HCT116 (cell line): ENCODE measurements at regions not wholly inside any gene's neighbourhood (a gene's known extent, or its start where the extent isn't known, plus 50 kb on each side); places are given as distances from the start of the nearest gene placed in this dataset.

Experiments
- ATAC-seq: fragments of 200-7000 bp; cut with Tn5 transposase; 2 replicates; pipeline ENCODE4 v1.9.1; 2020; ENCODE audit warnings: mild to moderate bottlenecking, moderate library complexity
- BruUV-seq: library from RNA; stranded (reverse); fragments of 400-500 nt; replicated peaks from 2 replicates; lab custom pipeline; 2021; lab: Mats Ljungman, UMichigan
- CTCF ChIA-PET: fragments of 300-600 bp; sonication (Branson Sonifier 250); formaldehyde crosslinking; loops from one replicate; lab custom pipeline; 2021; ENCODE audit warnings: antibody characterized with exemption; lab: Charles Lee
- POLR2A ChIA-PET: fragments of 300-600, 350-600 bp; sonication (Branson Sonifier 250); formaldehyde crosslinking; loops from one replicate; lab custom pipeline; 2021; ENCODE audit warnings: antibody characterized with exemption; lab: Charles Lee
- RAD21 ChIA-PET, 2 experiments: fragments of 300-600 bp; sonication (Branson Sonifier 250); formaldehyde crosslinking; loops; one replicate each; lab custom pipeline; 2023; ENCODE audit warnings: low total read pairs in 2 of 2; ENCODE audit not compliant: uncharacterized antibody in 2 of 2, unreplicated experiment in 2 of 2, low non-redundant PET in 1 of 2; lab: Charles Lee
- DNase-seq: peaks from one replicate; pipeline ENCODE4 v3.0.0-alpha.2; 2010; ENCODE audit warnings: low read depth, low spot score
- H2AFZ ChIP-seq: fragments of 200-600 bp; shearing (Covaris generic), sonication (generic); 2 replicates; pipeline ENCODE4 v1.6.1; 2017; ENCODE audit warnings: low read depth, mixed run types, mixed read lengths, antibody characterized with exemption, low read length; ENCODE audit not compliant: poor library complexity, severe bottlenecking
- H3K27ac ChIP-seq: 2 replicates; pipeline ENCODE4 v1.5.1; 2012; ENCODE audit warnings: low read depth, low read length
- H3K27me3 ChIP-seq: fragments of 200-600 bp; sonication (generic); 2 replicates; pipeline ENCODE4 v1.6.1; 2016; ENCODE audit warnings: mixed run types, low read length, mixed read lengths; ENCODE audit not compliant: insufficient read depth
- H3K36me3 ChIP-seq, 2 experiments: fragments of 200-500 bp in 1 of 2; fragments of 200-600 bp in 1 of 2; sonication (Bioruptor generic) in 1 of 2; sonication (generic) in 1 of 2; 2 replicates each; pipeline versions ENCODE4 v1.5.1 to v1.6.1; 2014 to 2016; ENCODE audit warnings: low read length in 2 of 2, inconsistent platforms in 1 of 2, mixed read lengths in 1 of 2, mixed run types in 1 of 2; ENCODE audit not compliant: insufficient read depth in 2 of 2, control insufficient read depth in 1 of 2
- H3K4me1 ChIP-seq, 2 experiments: fragments of 200-600 bp in 1 of 2; sonication (generic) in 1 of 2; 2 replicates each; pipeline versions ENCODE4 v1.5.1 to v1.6.1; 2012 to 2017; ENCODE audit warnings: low read length in 2 of 2, inconsistent platforms in 1 of 2, mild to moderate bottlenecking in 1 of 2, mixed read lengths in 1 of 2, mixed run types in 1 of 2, moderate library complexity in 1 of 2; ENCODE audit not compliant: insufficient read depth in 2 of 2, control insufficient read depth in 1 of 2
- H3K4me2 ChIP-seq: fragments of 200-600 bp; sonication (generic); 2 replicates; pipeline ENCODE4 v1.6.1; 2017; ENCODE audit warnings: mixed run types, low read length, mixed read lengths
- H3K4me3 ChIP-seq, 2 experiments: fragments of 200-600 bp in 1 of 2; sonication (generic) in 1 of 2; replicated peaks in 1 of 2; 2 replicates each; pipeline ENCODE4 v1.5.1; 2011 to 2016; ENCODE audit warnings: low read length in 2 of 2, control low read depth in 1 of 2, low read depth in 1 of 2, mild to moderate bottlenecking in 1 of 2, mixed read lengths in 1 of 2, mixed run types in 1 of 2
- H3K79me2 ChIP-seq: fragments of 200-600 bp; sonication (generic); 2 replicates; pipeline ENCODE4 v1.6.1; 2017; ENCODE audit warnings: mild to moderate bottlenecking, mixed run types, low read length, moderate library complexity, mixed read lengths; ENCODE audit not compliant: insufficient read depth
- H3K9ac ChIP-seq: fragments of 200-600 bp; sonication (generic); 2 replicates; pipeline ENCODE4 v1.6.1; 2016; ENCODE audit warnings: low read length, mixed read lengths
- H3K9me2 ChIP-seq: fragments of 200-600 bp; sonication (generic), shearing (Covaris generic); 2 replicates; pipeline ENCODE4 v1.6.1; 2017; ENCODE audit warnings: mixed run types, mild to moderate bottlenecking, moderate library complexity; ENCODE audit not compliant: insufficient read depth
- H3K9me3 ChIP-seq, 2 experiments: fragments of 200-500 bp in 1 of 2; fragments of 200-600 bp in 1 of 2; sonication (Bioruptor generic) in 1 of 2; sonication (generic) in 1 of 2; 2 replicates each; pipeline ENCODE4 v1.6.1; 2014 to 2017; ENCODE audit warnings: low read length in 2 of 2, mixed read lengths in 2 of 2, inconsistent platforms in 1 of 2, low read depth in 1 of 2, mild to moderate bottlenecking in 1 of 2, mixed run types in 1 of 2, moderate library complexity in 1 of 2; ENCODE audit not compliant: control insufficient read depth in 1 of 2, insufficient read depth in 1 of 2
- H4K20me1 ChIP-seq: fragments of 200-600 bp; sonication (generic), shearing (Covaris generic); 2 replicates; pipeline ENCODE4 v1.6.1; 2017; ENCODE audit warnings: mixed run types, mild to moderate bottlenecking, moderate library complexity; ENCODE audit not compliant: insufficient read depth
- CBX3 ChIP-seq: IDR thresholded peaks from 2 replicates; pipeline ENCODE4 v1.6.1; 2012; ENCODE audit warnings: low read depth
- CEBPB ChIP-seq: IDR thresholded peaks from 2 replicates; pipeline ENCODE4 v1.6.1; 2012; ENCODE audit warnings: low read depth
- EGR1 ChIP-seq: IDR thresholded peaks from 2 replicates; pipeline ENCODE4 v1.6.1; 2012; ENCODE audit warnings: low read depth
- ELF1 ChIP-seq: IDR thresholded peaks from 2 replicates; pipeline ENCODE4 v1.6.1; 2012; ENCODE audit warnings: low read depth, borderline replicate concordance
- EZH2 ChIP-seq: fragments of 200-600 bp; sonication (generic); IDR thresholded peaks from 2 replicates; pipeline ENCODE4 v1.6.1; 2017; ENCODE audit warnings: antibody characterized with exemption, mixed run types
- EZH2phosphoT487 ChIP-seq: fragments of 200-600 bp; IDR thresholded peaks from 2 replicates; pipeline ENCODE4 v1.6.1; 2018; ENCODE audit warnings: antibody characterized with exemption, borderline replicate concordance
- RAD21 ChIP-seq: IDR thresholded peaks from 2 replicates; pipeline ENCODE4 v1.6.1; 2012; ENCODE audit warnings: low read depth, mild to moderate bottlenecking
- SIN3A ChIP-seq: IDR thresholded peaks from 2 replicates; pipeline ENCODE4 v1.6.1; 2012; ENCODE audit warnings: low read depth
- YY1 ChIP-seq: IDR thresholded peaks from 2 replicates; pipeline ENCODE4 v1.6.1; 2011; ENCODE audit warnings: low read length, low read depth, moderate library complexity, mild to moderate bottlenecking; ENCODE audit not compliant: insufficient replicate concordance; ENCODE audit errors: extremely low read depth
- intact Hi-C: fragments of 100-400 bp; cut with micrococcal nuclease; formaldehyde crosslinking; loops from 2 replicates; pipeline ENCODE4 v1.10.0; 2022
- TF ChIP-seq, protein P1 (sequence below): IDR thresholded peaks from 2 replicates; pipeline ENCODE4 v1.6.1; 2012; ENCODE audit warnings: low read depth
- TF ChIP-seq, protein P2 (sequence below): IDR thresholded peaks from 2 replicates; pipeline ENCODE4 v1.6.1; 2012
- TF ChIP-seq, protein P3 (sequence below): IDR thresholded peaks from 2 replicates; pipeline ENCODE4 v1.6.1; 2011; ENCODE audit warnings: mild to moderate bottlenecking, low read length, moderate library complexity; ENCODE audit not compliant: insufficient replicate concordance; ENCODE audit errors: extremely low read depth
- TF ChIP-seq, protein P4 (sequence below): IDR thresholded peaks from 2 replicates; pipeline ENCODE4 v1.6.1; 2012
- TF ChIP-seq, protein P5 (sequence below), 3 experiments: fragments of 200-600 bp in 1 of 3; sonication (generic) in 1 of 3; IDR thresholded peaks in 2 of 3; conservative IDR thresholded peaks in 1 of 3; 2 replicates each; pipeline ENCODE4 v1.5.1; 2012 to 2017; ENCODE audit warnings: low read depth in 2 of 3, low read length in 2 of 3, antibody characterized with exemption in 1 of 3, borderline replicate concordance in 1 of 3, control low read depth in 1 of 3, mild to moderate bottlenecking in 1 of 3, mixed read lengths in 1 of 3, mixed run types in 1 of 3, moderate library complexity in 1 of 3; ENCODE audit not compliant: insufficient read depth in 1 of 3

DNA sequence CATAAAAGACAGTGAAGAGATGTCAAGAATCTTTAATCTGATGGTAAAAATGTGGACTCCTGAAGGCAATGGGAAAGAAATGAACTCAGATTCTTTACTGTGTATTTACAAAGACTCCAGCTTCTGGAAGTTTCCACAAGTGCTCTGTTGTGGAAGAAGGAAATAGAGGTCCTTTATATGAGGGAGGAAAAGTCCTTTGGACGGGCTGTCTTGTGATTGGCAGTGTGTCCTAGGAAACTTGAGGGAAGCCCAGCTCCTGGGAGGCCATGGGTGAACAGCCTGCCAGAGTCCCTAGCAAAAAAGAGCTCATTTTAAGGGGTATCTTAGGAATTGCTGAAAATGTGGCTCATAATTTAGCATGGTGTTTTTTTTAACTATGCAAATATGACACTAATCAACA lies 92.0 kb downstream of the RNASET2 start:
- H3K27me3 ChIP-seq, result no peaks in the 10 kb centered on the region

More for the DNA sequence above, 92.0 kb downstream of the RNASET2 start:
- TF ChIP-seq, protein P1, sequence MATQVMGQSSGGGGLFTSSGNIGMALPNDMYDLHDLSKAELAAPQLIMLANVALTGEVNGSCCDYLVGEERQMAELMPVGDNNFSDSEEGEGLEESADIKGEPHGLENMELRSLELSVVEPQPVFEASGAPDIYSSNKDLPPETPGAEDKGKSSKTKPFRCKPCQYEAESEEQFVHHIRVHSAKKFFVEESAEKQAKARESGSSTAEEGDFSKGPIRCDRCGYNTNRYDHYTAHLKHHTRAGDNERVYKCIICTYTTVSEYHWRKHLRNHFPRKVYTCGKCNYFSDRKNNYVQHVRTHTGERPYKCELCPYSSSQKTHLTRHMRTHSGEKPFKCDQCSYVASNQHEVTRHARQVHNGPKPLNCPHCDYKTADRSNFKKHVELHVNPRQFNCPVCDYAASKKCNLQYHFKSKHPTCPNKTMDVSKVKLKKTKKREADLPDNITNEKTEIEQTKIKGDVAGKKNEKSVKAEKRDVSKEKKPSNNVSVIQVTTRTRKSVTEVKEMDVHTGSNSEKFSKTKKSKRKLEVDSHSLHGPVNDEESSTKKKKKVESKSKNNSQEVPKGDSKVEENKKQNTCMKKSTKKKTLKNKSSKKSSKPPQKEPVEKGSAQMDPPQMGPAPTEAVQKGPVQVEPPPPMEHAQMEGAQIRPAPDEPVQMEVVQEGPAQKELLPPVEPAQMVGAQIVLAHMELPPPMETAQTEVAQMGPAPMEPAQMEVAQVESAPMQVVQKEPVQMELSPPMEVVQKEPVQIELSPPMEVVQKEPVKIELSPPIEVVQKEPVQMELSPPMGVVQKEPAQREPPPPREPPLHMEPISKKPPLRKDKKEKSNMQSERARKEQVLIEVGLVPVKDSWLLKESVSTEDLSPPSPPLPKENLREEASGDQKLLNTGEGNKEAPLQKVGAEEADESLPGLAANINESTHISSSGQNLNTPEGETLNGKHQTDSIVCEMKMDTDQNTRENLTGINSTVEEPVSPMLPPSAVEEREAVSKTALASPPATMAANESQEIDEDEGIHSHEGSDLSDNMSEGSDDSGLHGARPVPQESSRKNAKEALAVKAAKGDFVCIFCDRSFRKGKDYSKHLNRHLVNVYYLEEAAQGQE, result no peak
- TF ChIP-seq, protein P2, sequence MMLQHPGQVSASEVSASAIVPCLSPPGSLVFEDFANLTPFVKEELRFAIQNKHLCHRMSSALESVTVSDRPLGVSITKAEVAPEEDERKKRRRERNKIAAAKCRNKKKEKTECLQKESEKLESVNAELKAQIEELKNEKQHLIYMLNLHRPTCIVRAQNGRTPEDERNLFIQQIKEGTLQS, result no peak
- no peak for TF ChIP-seq SIN3A
- TF ChIP-seq CBX3, result no peak
- TF ChIP-seq, protein P3, sequence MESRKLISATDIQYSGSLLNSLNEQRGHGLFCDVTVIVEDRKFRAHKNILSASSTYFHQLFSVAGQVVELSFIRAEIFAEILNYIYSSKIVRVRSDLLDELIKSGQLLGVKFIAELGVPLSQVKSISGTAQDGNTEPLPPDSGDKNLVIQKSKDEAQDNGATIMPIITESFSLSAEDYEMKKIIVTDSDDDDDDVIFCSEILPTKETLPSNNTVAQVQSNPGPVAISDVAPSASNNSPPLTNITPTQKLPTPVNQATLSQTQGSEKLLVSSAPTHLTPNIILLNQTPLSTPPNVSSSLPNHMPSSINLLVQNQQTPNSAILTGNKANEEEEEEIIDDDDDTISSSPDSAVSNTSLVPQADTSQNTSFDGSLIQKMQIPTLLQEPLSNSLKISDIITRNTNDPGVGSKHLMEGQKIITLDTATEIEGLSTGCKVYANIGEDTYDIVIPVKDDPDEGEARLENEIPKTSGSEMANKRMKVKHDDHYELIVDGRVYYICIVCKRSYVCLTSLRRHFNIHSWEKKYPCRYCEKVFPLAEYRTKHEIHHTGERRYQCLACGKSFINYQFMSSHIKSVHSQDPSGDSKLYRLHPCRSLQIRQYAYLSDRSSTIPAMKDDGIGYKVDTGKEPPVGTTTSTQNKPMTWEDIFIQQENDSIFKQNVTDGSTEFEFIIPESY, result no peak
- no peak for TF ChIP-seq EGR1
- no peak for TF ChIP-seq YY1
- no peak for TF ChIP-seq CEBPB
- TF ChIP-seq ELF1, result no peak
- TF ChIP-seq, protein P4, sequence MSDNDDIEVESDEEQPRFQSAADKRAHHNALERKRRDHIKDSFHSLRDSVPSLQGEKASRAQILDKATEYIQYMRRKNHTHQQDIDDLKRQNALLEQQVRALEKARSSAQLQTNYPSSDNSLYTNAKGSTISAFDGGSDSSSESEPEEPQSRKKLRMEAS, result no peak
- no peak for TF ChIP-seq EZH2phosphoT487
- no peak for TF ChIP-seq RAD21
- no peak for TF ChIP-seq EZH2
- TF ChIP-seq, protein P5, sequence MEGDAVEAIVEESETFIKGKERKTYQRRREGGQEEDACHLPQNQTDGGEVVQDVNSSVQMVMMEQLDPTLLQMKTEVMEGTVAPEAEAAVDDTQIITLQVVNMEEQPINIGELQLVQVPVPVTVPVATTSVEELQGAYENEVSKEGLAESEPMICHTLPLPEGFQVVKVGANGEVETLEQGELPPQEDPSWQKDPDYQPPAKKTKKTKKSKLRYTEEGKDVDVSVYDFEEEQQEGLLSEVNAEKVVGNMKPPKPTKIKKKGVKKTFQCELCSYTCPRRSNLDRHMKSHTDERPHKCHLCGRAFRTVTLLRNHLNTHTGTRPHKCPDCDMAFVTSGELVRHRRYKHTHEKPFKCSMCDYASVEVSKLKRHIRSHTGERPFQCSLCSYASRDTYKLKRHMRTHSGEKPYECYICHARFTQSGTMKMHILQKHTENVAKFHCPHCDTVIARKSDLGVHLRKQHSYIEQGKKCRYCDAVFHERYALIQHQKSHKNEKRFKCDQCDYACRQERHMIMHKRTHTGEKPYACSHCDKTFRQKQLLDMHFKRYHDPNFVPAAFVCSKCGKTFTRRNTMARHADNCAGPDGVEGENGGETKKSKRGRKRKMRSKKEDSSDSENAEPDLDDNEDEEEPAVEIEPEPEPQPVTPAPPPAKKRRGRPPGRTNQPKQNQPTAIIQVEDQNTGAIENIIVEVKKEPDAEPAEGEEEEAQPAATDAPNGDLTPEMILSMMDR (IDR thresholded peaks at IDR 0.05 in 2 of 3, conservative IDR thresholded peaks at IDR 0.05 in 1 of 3; ENCODE audit: borderline replicate concordance in 1 of 3, insufficient read depth in 1 of 3, low read depth in 2 of 3, low read length in 2 of 3), result no peak
- POLR2A ChIA-PET, result no interaction called here
- Histone ChIP-seq H3K36me3 (no peaks in the 10 kb centered on the region), H2AFZ (no peak overlapping the region), H3K79me2 (no peaks in the 10 kb centered on the region), H3K9me3 (no peaks in the 10 kb centered on the region), H3K4me1 (no peaks in the 10 kb centered on the region), H3K9me2 (no peaks in the 10 kb centered on the region), H3K4me2 (no peak overlapping the region), H4K20me1 (0 out of 2 replicates have a peak, but pooled peaks cover 2% of the 10 kb centered on the region), H3K4me3 (no peak overlapping the region), H3K27ac (no peak overlapping the region), H3K9ac (no peak overlapping the region)
- CTCF ChIA-PET, result no interaction called here
- intact Hi-C loops, result no loop called here
- no TSS peak for BruUV-seq
- ATAC-seq (no peak), DNase-seq (no peak)
- RAD21 ChIA-PET, result no interaction called here
